Neuron (in vitro differentiated cells): ENCODE measurements at regions not wholly inside any gene's neighbourhood (a gene's known extent, or its start where the extent isn't known, plus 50 kb on each side); places are given as distances from the start of the nearest gene placed in this dataset.
"Not testable (repeated sequence)": the region's sequence is repeated elsewhere in the genome, so short reads cannot be mapped to it uniquely, and the experiment has no call there.

ENCODE experiments used
- H2AFZ ChIP-seq: one replicate; pipeline ENCODE4 v1.6.1; 2013; ENCODE audit warnings: low read depth, mild to moderate bottlenecking, inconsistent platforms, low read length, moderate library complexity
- H3K27me3 ChIP-seq: one replicate; pipeline ENCODE4 v1.6.1; 2013; ENCODE audit warnings: low read length; ENCODE audit not compliant: insufficient read depth
- H3K36me3 ChIP-seq: one replicate; pipeline ENCODE4 v1.6.1; 2013; ENCODE audit warnings: low read length; ENCODE audit not compliant: insufficient read depth
- H3K4me1 ChIP-seq: one replicate; pipeline ENCODE4 v1.6.1; 2013; ENCODE audit warnings: low read length; ENCODE audit not compliant: insufficient read depth
- H3K4me3 ChIP-seq: 2 replicates; pipeline ENCODE4 v1.5.1; 2013; ENCODE audit warnings: mild to moderate bottlenecking, low read length, moderate library complexity
- H3K9me3 ChIP-seq: one replicate; pipeline ENCODE4 v1.6.1; 2013; ENCODE audit warnings: low read length

- Histone ChIP-seq H3K36me3 (no peaks in the 10 kb centered on the region), H3K4me3 (no peak overlapping the region), H3K4me1 (peaks cover 5% of the 10 kb centered on the region), H2AFZ (no peak overlapping the region), H3K27me3 (no peaks in the 10 kb centered on the region), H3K9me3 (no peaks in the 10 kb centered on the region)
Observed at GRCh38 chr2:144914113-144914512, 394.2 kb upstream of the ZEB2 start.

- peaks cover 5% of the 10 kb centered on the region for H3K4me1 ChIP-seq
Observed at GRCh38 chr2:144912206-144912605, 392.3 kb upstream of the ZEB2 start.

GRCh38 chr2:144905956-144906355, 386.0 kb upstream of the ZEB2 start:
- H3K4me1 ChIP-seq = no peaks in the 10 kb centered on the region
- H3K36me3 ChIP-seq = no peaks in the 10 kb centered on the region
- no peak overlapping the region for H3K4me3 ChIP-seq
- H3K9me3 ChIP-seq = no peaks in the 10 kb centered on the region
- H3K27me3 ChIP-seq = no peaks in the 10 kb centered on the region
- no peak overlapping the region for H2AFZ ChIP-seq

More at GRCh38 chr2:144912206-144912605, 392.3 kb upstream of the ZEB2 start:
- H3K36me3 ChIP-seq = no peaks in the 10 kb centered on the region
- H3K4me3 ChIP-seq = no peak overlapping the region
- no peaks in the 10 kb centered on the region for H3K27me3 ChIP-seq
- H3K9me3 ChIP-seq = no peaks in the 10 kb centered on the region
- no peak overlapping the region for H2AFZ ChIP-seq

DNA sequence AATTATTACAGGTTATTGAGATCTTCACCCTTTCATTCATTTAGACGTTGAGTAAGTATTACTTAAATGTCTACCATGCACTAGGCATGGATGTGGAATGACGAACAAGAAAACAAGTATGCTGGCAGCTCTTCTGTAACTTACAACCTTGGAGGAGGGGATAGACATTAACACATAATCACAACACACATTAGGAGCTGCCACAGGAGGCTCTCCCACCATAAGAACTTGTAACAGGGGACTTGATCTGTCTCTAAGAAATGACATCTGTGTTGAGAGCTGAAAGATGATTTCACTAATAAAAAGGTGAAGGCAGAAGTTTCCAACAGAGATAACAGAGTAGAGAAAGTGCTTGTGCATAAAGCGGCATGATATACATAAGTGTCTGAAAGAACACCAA, 384.7 kb upstream of the ZEB2 start:
- H2AFZ ChIP-seq = no peak overlapping the region
- no peaks in the 10 kb centered on the region for H3K36me3 ChIP-seq
- H3K27me3 ChIP-seq = no peaks in the 10 kb centered on the region
- H3K4me1 ChIP-seq = no peaks in the 10 kb centered on the region
- no peaks in the 10 kb centered on the region for H3K9me3 ChIP-seq
- no peak overlapping the region for H3K4me3 ChIP-seq

GRCh38 chr2:144903045-144903444, 383.1 kb upstream of the ZEB2 start:
- not testable (repeated sequence) for H3K4me3 ChIP-seq, H2AFZ ChIP-seq, H3K36me3 ChIP-seq, H3K4me1 ChIP-seq, H3K9me3 ChIP-seq, H3K27me3 ChIP-seq

DNA sequence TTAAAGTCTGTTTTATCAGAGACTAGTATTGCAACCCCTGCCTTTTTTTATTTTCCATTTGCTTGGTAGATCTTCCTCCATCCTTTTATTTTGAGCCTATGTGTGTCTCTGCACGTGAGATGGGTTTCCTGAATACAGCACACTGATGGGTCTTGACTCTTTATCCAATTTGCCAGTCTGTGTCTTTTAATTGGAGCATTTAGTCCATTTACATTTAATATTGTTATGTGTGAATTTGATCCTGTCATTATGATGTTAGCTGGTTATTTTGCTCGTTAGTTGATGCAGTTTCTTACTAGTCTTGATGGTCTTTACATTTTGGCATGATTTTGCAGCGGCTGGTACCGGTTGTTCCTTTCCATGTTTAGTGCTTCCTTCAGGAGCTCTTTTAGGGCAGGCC, 381.5 kb upstream of the ZEB2 start:
- H3K36me3 ChIP-seq, H3K4me3 ChIP-seq, H3K4me1 ChIP-seq, H3K27me3 ChIP-seq, H3K9me3 ChIP-seq, H2AFZ ChIP-seq: not testable (repeated sequence)

DNA sequence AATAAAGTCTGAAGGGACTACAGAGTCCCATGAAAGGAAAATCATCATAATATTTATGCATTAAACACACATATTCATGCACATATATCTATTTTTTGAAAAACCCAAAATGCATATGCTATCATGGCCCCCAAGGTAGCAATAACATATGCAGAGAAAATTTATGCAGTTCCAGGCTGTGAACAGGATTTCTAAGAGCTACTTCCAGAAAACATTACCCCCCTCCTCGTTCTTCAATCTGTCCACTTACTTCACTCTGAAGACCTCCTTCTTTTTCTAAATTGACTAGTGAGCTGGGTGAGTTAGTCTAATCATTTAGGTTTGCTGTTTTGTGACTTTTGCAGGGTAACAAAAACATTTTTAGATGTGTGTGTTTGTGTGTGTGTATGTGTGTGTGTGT, 376.4 kb upstream of the ZEB2 start:
- H3K4me1 ChIP-seq = no peaks in the 10 kb centered on the region
- H2AFZ ChIP-seq = no peak overlapping the region
- no peaks in the 10 kb centered on the region for H3K36me3 ChIP-seq
- H3K4me3 ChIP-seq = no peak overlapping the region
- no peaks in the 10 kb centered on the region for H3K9me3 ChIP-seq
- no peaks in the 10 kb centered on the region for H3K27me3 ChIP-seq

DNA sequence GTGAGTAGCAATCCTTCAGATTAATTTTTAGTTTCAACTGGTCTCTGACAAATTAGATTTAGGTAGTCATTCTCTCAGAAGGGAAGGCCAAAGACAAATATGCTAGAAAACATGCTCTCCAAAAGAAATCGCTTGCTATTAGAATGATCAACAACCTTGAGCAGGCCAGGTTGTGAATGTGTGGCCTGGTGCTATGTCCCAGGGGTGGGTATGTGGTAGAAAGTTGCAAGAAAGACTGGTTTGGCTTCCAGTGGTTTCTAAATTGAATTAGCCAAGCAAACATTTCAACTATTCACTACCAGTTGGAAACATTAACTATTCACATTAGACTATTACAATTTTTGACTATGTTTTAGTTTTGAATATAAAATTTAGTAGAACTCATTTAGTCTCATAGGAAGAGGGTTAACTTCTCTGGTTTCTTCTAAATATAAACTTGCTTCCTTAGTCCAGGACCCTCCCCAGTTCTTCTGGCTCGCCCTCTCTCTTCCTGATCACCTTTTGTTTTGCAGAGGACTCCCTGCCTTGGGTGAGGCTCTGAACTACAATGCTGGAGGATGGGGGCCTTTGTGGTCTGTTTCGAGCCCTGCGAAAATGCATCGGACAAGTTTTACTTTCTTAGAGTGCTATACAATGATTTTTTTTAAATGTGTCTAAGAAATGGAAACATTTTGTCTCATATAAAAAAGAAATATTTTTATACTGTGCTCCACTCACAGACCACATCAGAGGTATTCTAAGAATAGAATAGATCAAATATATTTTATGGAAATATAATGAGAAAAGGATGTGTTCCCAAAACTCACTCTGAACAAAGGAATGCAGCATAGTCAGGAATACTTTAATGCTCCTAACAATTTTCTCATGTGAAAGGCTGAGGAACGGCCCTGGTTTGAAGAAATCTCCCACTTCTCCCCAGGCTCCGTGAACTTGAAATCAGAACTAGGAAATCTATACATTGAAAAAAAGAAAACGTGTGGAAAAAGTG, 375.0 kb upstream of the ZEB2 start:
- Histone ChIP-seq H3K36me3 (no peaks in the 10 kb centered on the region), H3K27me3 (no peaks in the 10 kb centered on the region), H2AFZ (no peak overlapping the region), H3K4me3 (no peak overlapping the region), H3K4me1 (no peaks in the 10 kb centered on the region), H3K9me3 (no peaks in the 10 kb centered on the region)

- Histone ChIP-seq H2AFZ (no peak overlapping the region), H3K27me3 (no peaks in the 10 kb centered on the region), H3K4me1 (no peaks in the 10 kb centered on the region), H3K9me3 (no peaks in the 10 kb centered on the region), H3K36me3 (no peaks in the 10 kb centered on the region), H3K4me3 (no peak overlapping the region)
Observed at GRCh38 chr2:144893464-144893863, 373.5 kb upstream of the ZEB2 start.

DNA sequence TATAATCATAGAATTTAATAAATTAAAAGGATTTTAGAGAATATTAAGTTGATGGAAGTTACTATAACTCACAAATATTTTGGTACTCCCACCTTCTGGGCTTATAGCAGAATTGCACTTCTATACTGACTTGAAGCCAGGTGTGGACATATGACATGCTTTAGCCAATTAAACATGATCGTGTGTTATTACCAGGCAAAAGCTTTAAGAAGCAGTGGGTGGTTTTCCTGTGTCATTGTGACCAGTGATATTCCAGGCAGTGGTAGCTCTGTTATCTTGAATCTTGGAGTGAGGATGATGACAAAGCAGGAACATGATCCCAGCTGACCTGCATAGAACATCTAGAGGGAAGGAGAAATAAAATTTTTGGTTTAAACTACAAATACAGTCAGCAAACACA, 370.9 kb upstream of the ZEB2 start:
- Histone ChIP-seq H2AFZ (no peak overlapping the region), H3K4me1 (no peaks in the 10 kb centered on the region), H3K9me3 (no peaks in the 10 kb centered on the region), H3K4me3 (no peak overlapping the region), H3K36me3 (no peaks in the 10 kb centered on the region), H3K27me3 (no peaks in the 10 kb centered on the region)

GRCh38 chr2:144889348-144889747, 369.4 kb upstream of the ZEB2 start:
- H2AFZ ChIP-seq = no peak overlapping the region
- no peaks in the 10 kb centered on the region for H3K36me3 ChIP-seq
- H3K9me3 ChIP-seq = no peaks in the 10 kb centered on the region
- no peaks in the 10 kb centered on the region for H3K4me1 ChIP-seq
- no peak overlapping the region for H3K4me3 ChIP-seq
- no peaks in the 10 kb centered on the region for H3K27me3 ChIP-seq

GRCh38 chr2:144886862-144887261, 366.9 kb upstream of the ZEB2 start:
- Histone ChIP-seq H3K4me1 (no peaks in the 10 kb centered on the region), H3K36me3 (no peaks in the 10 kb centered on the region), H3K4me3 (no peak overlapping the region), H3K27me3 (no peaks in the 10 kb centered on the region), H2AFZ (no peak overlapping the region), H3K9me3 (no peaks in the 10 kb centered on the region)

- no peak overlapping the region for H2AFZ ChIP-seq
- H3K4me1 ChIP-seq = peaks cover 2% of the 10 kb centered on the region
- H3K4me3 ChIP-seq = no peak overlapping the region
- no peaks in the 10 kb centered on the region for H3K27me3 ChIP-seq
- H3K36me3 ChIP-seq = no peaks in the 10 kb centered on the region
- no peaks in the 10 kb centered on the region for H3K9me3 ChIP-seq
Observed at GRCh38 chr2:144877893-144878292, 358.0 kb upstream of the ZEB2 start.

DNA sequence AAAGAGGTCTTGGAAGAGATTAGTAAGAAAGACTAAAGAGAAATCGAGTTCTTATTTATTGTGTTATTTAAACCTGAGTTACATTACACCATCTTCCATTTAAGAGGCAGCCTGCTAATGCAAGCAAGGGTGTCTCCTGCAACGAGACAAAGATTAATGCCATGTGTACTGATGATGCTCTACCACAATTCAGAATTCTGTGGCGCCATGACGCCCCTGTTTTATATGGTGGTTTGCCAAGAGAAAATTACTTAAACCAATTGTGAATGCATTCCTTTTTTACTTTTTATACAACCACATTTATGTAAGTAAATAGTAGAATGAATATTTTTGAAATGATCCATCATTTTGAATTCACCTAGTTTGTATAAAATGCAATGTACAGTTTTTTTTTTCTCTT, 356.1 kb upstream of the ZEB2 start:
- Histone ChIP-seq H2AFZ (no peak overlapping the region), H3K36me3 (no peaks in the 10 kb centered on the region), H3K4me1 (peaks cover 2% of the 10 kb centered on the region), H3K9me3 (no peaks in the 10 kb centered on the region), H3K4me3 (no peak overlapping the region), H3K27me3 (no peaks in the 10 kb centered on the region)
